Keratinocyte (primary cell): ENCODE measurements at regions not wholly inside any gene's neighbourhood (a gene's known extent, or its start where the extent isn't known, plus 50 kb on each side); places are given as distances from the start of the nearest gene placed in this dataset.

Experiments
- DNase-seq: peaks from one replicate; pipeline ENCODE4 v3.0.0-alpha.2; 2011; ENCODE audit warnings: low read depth, missing footprints, low spot score
- FAIRE-seq: peaks from 2 replicates; lab custom pipeline; 2011; peaks lifted over from hg19 to GRCh38; lab: Jason Lieb, UNC
- H2AFZ ChIP-seq: 2 replicates; pipeline ENCODE4 v1.6.0; 2012; ENCODE audit warnings: low read length, control low read depth, inconsistent platforms; ENCODE audit not compliant: control insufficient read depth
- H3K27ac ChIP-seq: 2 replicates; pipeline ENCODE4 v1.5.1; 2011; ENCODE audit warnings: low read length; ENCODE audit not compliant: control insufficient read depth, insufficient read depth
- H3K27me3 ChIP-seq: 3 replicates; pipeline ENCODE4 v1.6.0; 2011; ENCODE audit warnings: low read length; ENCODE audit not compliant: control insufficient read depth, insufficient read depth; ENCODE audit errors: extremely low read depth
- H3K36me3 ChIP-seq, 2 experiments: 2 replicates in 1 of 2; 3 replicates in 1 of 2; pipeline ENCODE4 v1.5.1; 2011; ENCODE audit warnings: low read length in 2 of 2, mild to moderate bottlenecking in 1 of 2; ENCODE audit not compliant: control insufficient read depth in 2 of 2, insufficient read depth in 2 of 2; ENCODE audit errors: extremely low read depth in 1 of 2
- H3K4me1 ChIP-seq: 3 replicates; pipeline ENCODE4 v1.5.1; 2011; ENCODE audit warnings: low read length; ENCODE audit not compliant: control insufficient read depth, insufficient read depth; ENCODE audit errors: extremely low read depth
- H3K4me2 ChIP-seq: 3 replicates; pipeline ENCODE4 v1.6.0; 2011; ENCODE audit warnings: low read depth, low read length; ENCODE audit not compliant: control insufficient read depth, insufficient read depth; ENCODE audit errors: extremely low read depth
- H3K4me3 ChIP-seq, 3 experiments: fragments of 200-600 bp in 1 of 3; sonication (generic) in 1 of 3; 2 replicates in 2 of 3; 3 replicates in 1 of 3; pipeline ENCODE4 v1.5.1; 2011 to 2016; ENCODE audit warnings: low read length in 3 of 3, mild to moderate bottlenecking in 3 of 3, control low read depth in 2 of 3, inconsistent platforms in 1 of 3, low read depth in 1 of 3, mixed read lengths in 1 of 3, mixed run types in 1 of 3, moderate library complexity in 1 of 3; ENCODE audit not compliant: control insufficient read depth in 2 of 3, insufficient read depth in 2 of 3; ENCODE audit errors: extremely low read depth in 1 of 3
- H3K79me2 ChIP-seq: 2 replicates; pipeline ENCODE4 v1.6.0; 2012; ENCODE audit warnings: low read length; ENCODE audit not compliant: control insufficient read depth, insufficient read depth
- H3K9ac ChIP-seq: 3 replicates; pipeline ENCODE4 v1.6.0; 2011; ENCODE audit warnings: low read length; ENCODE audit not compliant: control insufficient read depth, insufficient read depth; ENCODE audit errors: extremely low read depth
- H3K9me1 ChIP-seq: 3 replicates; pipeline ENCODE4 v1.6.0; 2011; ENCODE audit warnings: low read length; ENCODE audit not compliant: control insufficient read depth, insufficient read depth; ENCODE audit errors: extremely low read depth
- H3K9me3 ChIP-seq: 2 replicates; pipeline ENCODE4 v1.5.1; 2012; ENCODE audit warnings: low read depth, low read length; ENCODE audit not compliant: control insufficient read depth
- H4K20me1 ChIP-seq: 3 replicates; pipeline ENCODE4 v1.6.0; 2011; ENCODE audit warnings: low read length; ENCODE audit not compliant: control insufficient read depth, insufficient read depth; ENCODE audit errors: extremely low read depth
- EZH2 ChIP-seq: IDR thresholded peaks from one replicate; pipeline ENCODE4 v1.6.1; 2012; ENCODE audit warnings: inconsistent platforms, mild to moderate bottlenecking, low read length, moderate library complexity
- dilution Hi-C: fragments of 300-500 bp; cut with MboI; formaldehyde crosslinking; loops from one replicate; pipeline ENCODE4 v1.7.0; 2020; ENCODE audit warnings: low sequenced_read_pairs; ENCODE audit not compliant: extremely low pct_ligation_motif_present
- TF ChIP-seq, protein P1 (sequence below), 3 experiments: IDR thresholded peaks in 1 of 3; conservative IDR thresholded peaks in 1 of 3; optimal IDR thresholded peaks in 1 of 3; 2 replicates in 2 of 3; 3 replicates in 1 of 3; pipeline versions ENCODE3 to v1.5.1; 2011; ENCODE audit warnings: low read length in 3 of 3, mild to moderate bottlenecking in 3 of 3, moderate library complexity in 2 of 3, control low read depth in 1 of 3, inconsistent platforms in 1 of 3; ENCODE audit not compliant: insufficient read depth in 2 of 3; ENCODE audit errors: extremely low read depth in 1 of 3

DNA sequence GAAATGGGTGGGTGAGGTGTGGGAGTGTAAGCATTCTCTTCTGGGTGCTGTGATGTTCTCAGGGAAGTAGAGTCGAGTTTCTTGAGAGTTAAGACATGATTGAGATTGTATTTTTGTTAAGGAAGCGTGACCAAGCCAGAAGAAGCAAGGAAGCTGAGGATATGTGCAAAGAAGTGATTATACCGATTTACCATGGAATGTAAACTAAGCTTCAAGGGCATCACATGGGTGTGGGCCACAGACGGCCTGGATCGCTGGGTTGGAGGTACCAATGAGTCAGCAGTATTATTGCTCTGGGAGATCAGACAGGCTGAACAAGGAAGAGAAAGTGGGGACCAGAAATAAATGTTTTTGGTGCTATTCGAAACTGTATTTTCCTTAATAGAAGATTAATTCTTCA, 184.1 kb upstream of the GMDS start:
- TF ChIP-seq, protein P1, sequence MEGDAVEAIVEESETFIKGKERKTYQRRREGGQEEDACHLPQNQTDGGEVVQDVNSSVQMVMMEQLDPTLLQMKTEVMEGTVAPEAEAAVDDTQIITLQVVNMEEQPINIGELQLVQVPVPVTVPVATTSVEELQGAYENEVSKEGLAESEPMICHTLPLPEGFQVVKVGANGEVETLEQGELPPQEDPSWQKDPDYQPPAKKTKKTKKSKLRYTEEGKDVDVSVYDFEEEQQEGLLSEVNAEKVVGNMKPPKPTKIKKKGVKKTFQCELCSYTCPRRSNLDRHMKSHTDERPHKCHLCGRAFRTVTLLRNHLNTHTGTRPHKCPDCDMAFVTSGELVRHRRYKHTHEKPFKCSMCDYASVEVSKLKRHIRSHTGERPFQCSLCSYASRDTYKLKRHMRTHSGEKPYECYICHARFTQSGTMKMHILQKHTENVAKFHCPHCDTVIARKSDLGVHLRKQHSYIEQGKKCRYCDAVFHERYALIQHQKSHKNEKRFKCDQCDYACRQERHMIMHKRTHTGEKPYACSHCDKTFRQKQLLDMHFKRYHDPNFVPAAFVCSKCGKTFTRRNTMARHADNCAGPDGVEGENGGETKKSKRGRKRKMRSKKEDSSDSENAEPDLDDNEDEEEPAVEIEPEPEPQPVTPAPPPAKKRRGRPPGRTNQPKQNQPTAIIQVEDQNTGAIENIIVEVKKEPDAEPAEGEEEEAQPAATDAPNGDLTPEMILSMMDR (optimal IDR thresholded peaks at IDR 0.05 in 1 of 3, IDR thresholded peaks at IDR 0.05 in 1 of 3, conservative IDR thresholded peaks at IDR 0.05 in 1 of 3; ENCODE audit: extremely low read depth in 1 of 3, insufficient read depth in 2 of 3, low read length in 3 of 3) = no peak
- no peak for TF ChIP-seq EZH2
- Histone ChIP-seq H3K4me3 (no peak overlapping the region), H2AFZ (no peak overlapping the region), H3K9ac (no peak overlapping the region), H3K9me1 (no peaks in the 10 kb centered on the region), H3K4me2 (no peak overlapping the region), H3K79me2 (no peaks in the 10 kb centered on the region), H4K20me1 (no peaks in the 10 kb centered on the region), H3K4me1 (peaks cover 23% of the 10 kb centered on the region), H3K9me3 (no peaks in the 10 kb centered on the region), H3K27ac (no peak overlapping the region), H3K27me3 (no peaks in the 10 kb centered on the region), H3K36me3 (no peaks in the 10 kb centered on the region)
- FAIRE-seq (no peak), DNase-seq (no peak)
- dilution Hi-C loops = no loop called here

DNA sequence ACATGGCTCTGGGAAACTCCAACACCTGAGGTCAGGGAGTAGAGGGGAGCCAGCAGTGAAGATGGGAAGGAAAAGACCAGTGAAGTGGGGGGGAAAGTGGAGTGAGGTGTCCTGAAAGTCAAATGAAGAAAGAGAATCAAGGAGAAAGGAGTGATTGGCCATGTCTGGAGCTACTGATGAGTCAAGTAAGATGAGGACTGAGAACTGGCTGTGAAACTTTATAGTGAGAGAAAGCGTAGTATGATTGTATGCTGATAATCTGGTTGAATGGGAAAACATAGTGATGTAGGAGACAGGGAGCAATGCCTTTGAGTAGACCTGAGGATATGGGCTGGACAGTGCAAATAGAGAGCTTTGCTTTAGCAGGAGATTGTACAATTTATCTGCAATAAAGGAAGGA, 183.6 kb upstream of the GMDS start:
- Histone ChIP-seq H3K79me2 (no peaks in the 10 kb centered on the region), H3K4me3 (no peak overlapping the region), H3K36me3 (no peaks in the 10 kb centered on the region), H3K4me1 (peaks cover 19% of the 10 kb centered on the region), H4K20me1 (no peaks in the 10 kb centered on the region), H3K9me1 (no peaks in the 10 kb centered on the region), H3K9me3 (no peaks in the 10 kb centered on the region), H3K4me2 (no peak overlapping the region), H3K27me3 (no peaks in the 10 kb centered on the region), H2AFZ (no peak overlapping the region), H3K27ac (no peak overlapping the region), H3K9ac (no peak overlapping the region)
- dilution Hi-C loops = no loop called here
- no peak for TF ChIP-seq EZH2
- TF ChIP-seq, protein P1 (optimal IDR thresholded peaks at IDR 0.05 in 1 of 3, IDR thresholded peaks at IDR 0.05 in 1 of 3, conservative IDR thresholded peaks at IDR 0.05 in 1 of 3; ENCODE audit: extremely low read depth in 1 of 3, insufficient read depth in 2 of 3, low read length in 3 of 3) = no peak
- FAIRE-seq = no peak
- DNase-seq = no peak
